Stimulated activated effector memory CD8-positive, alpha-beta T cell treated with anti-CD3 and anti-CD28 coated beads, Interleukin-12 subunit alpha, Interleukin-12 subunit beta, amount 100 ng/mL, for 72 hours (primary cell): ENCODE measurements at regions not wholly inside any gene's neighbourhood (a gene's known extent, or its start where the extent isn't known, plus 50 kb on each side); places are given as distances from the start of the nearest gene placed in this dataset.
A peak's percentile ranks its signal among the peaks of the same experiment; 100 is the strongest.

Experiments
- ATAC-seq: fragments of 150-1000 bp; cut with Tn5 transposase; 2 replicates; pipeline ENCODE4 v1.10.0; 2021
- DNase-seq, 2 donors: peaks; one replicate each; pipeline ENCODE4 v3.0.0; 2021 to 2022; ENCODE audit warnings: low spot score in 2 of 2
- H3K27ac Mint-ChIP-seq: one replicate; pipeline ENCODE4 v1.8.0; 2022; ENCODE audit warnings: mild to moderate bottlenecking, mixed read lengths
- H3K36me3 Mint-ChIP-seq: one replicate; pipeline ENCODE4 v1.8.0; 2022; ENCODE audit warnings: mild to moderate bottlenecking, mixed read lengths
- H3K4me1 Mint-ChIP-seq: one replicate; pipeline ENCODE4 v1.8.0; 2022; ENCODE audit warnings: mixed read lengths
- H3K4me3 Mint-ChIP-seq: one replicate; pipeline ENCODE4 v1.8.0; 2022; ENCODE audit warnings: mild to moderate bottlenecking, mixed read lengths
- H3K9me3 Mint-ChIP-seq: one replicate; pipeline ENCODE4 v1.8.0; 2022; ENCODE audit warnings: mixed read lengths

GRCh38 chr7:136030867-136031318 is 53.7 kb upstream of the MTPN start:
- Mint-ChIP-seq H3K4me3 (peak overlapping the region; percentile 11), H3K36me3 (no peaks in the 10 kb centered on the region), H3K9me3 (no peaks in the 10 kb centered on the region), H3K27ac (no peak overlapping the region), H3K4me1 (peaks cover 37% of the 10 kb centered on the region)
- peak; percentile 88 for ATAC-seq
- DNase-seq: peak in 1 of 2 donors; percentile 63

GRCh38 chr7:136030330-136030729 is 53.2 kb upstream of the MTPN start:
- H3K27ac Mint-ChIP-seq: no peak overlapping the region
- no peak overlapping the region for H3K4me3 Mint-ChIP-seq
- no peaks in the 10 kb centered on the region for H3K9me3 Mint-ChIP-seq
- peaks cover 37% of the 10 kb centered on the region for H3K4me1 Mint-ChIP-seq
- no peaks in the 10 kb centered on the region for H3K36me3 Mint-ChIP-seq
- ATAC-seq: no peak
- DNase-seq: no peak

- no peak overlapping the region for H3K27ac Mint-ChIP-seq
- H3K36me3 Mint-ChIP-seq: no peaks in the 10 kb centered on the region
- H3K4me3 Mint-ChIP-seq: no peak overlapping the region
- DNase-seq (no peak), ATAC-seq (no peak)
- H3K4me1 Mint-ChIP-seq: peaks cover 18% of the 10 kb centered on the region
- H3K9me3 Mint-ChIP-seq: no peaks in the 10 kb centered on the region
These were observed 50.0 kb upstream of the MTPN start for GRCh38 chr7:136027160-136027559.
